RWPE2 (cell line): ENCODE measurements at regions not wholly inside any gene's neighbourhood (a gene's known extent, or its start where the extent isn't known, plus 50 kb on each side); places are given as distances from the start of the nearest gene placed in this dataset.

ENCODE experiments used
- ATAC-seq: fragments of 200-7000 bp; cut with Tn5 transposase; 3 replicates; pipeline ENCODE4 v1.9.1; 2021; ENCODE audit warnings: low read depth
- DNase-seq: peaks from one replicate; pipeline ENCODE4 v3.0.0-alpha.2; 2020; ENCODE audit warnings: low spot score
- H3K27ac ChIP-seq: fragments of 450-650 bp; 2 replicates; pipeline ENCODE4 v1.5.1; 2017; ENCODE audit warnings: mild to moderate bottlenecking; ENCODE audit not compliant: poor library complexity, severe bottlenecking
- H3K27me3 ChIP-seq: fragments of 250-450 bp; sonication (Bioruptor Pico); 2 replicates; pipeline ENCODE4 v1.5.1; 2021; ENCODE audit warnings: mild to moderate bottlenecking, moderate library complexity; ENCODE audit not compliant: insufficient read depth, poor library complexity, severe bottlenecking
- H3K36me3 ChIP-seq: fragments of 250-450 bp; sonication (Bioruptor Pico); 2 replicates; pipeline ENCODE4 v1.5.1; 2020; ENCODE audit warnings: low read depth, mild to moderate bottlenecking, moderate library complexity
- H3K4me1 ChIP-seq: fragments of 250-450 bp; sonication (Bioruptor Pico); 2 replicates; pipeline ENCODE4 v1.5.1; 2021; ENCODE audit warnings: mild to moderate bottlenecking, moderate library complexity; ENCODE audit not compliant: insufficient read depth, poor library complexity, severe bottlenecking
- H3K4me3 ChIP-seq: fragments of 250-450 bp; sonication (Bioruptor Pico); 2 replicates; pipeline ENCODE4 v1.5.1; 2021; ENCODE audit warnings: mild to moderate bottlenecking, moderate library complexity; ENCODE audit not compliant: severe bottlenecking
- H3K9me3 ChIP-seq: fragments of 250-450 bp; sonication (Bioruptor Pico); 2 replicates; pipeline ENCODE4 v1.5.1; 2021; ENCODE audit warnings: mild to moderate bottlenecking, moderate library complexity; ENCODE audit not compliant: severe bottlenecking
- CTCF ChIP-seq: fragments of 450-650 bp; IDR thresholded peaks from one replicate; pipeline ENCODE4 v1.5.1; 2017; ENCODE audit warnings: mild to moderate bottlenecking, moderate library complexity; ENCODE audit not compliant: poor library complexity, severe bottlenecking

- no peaks in the 10 kb centered on the region for H3K4me1 ChIP-seq
- H3K27me3 ChIP-seq = no peaks in the 10 kb centered on the region
- ATAC-seq (no peak), DNase-seq (no peak)
- H3K9me3 ChIP-seq = no peaks in the 10 kb centered on the region
- H3K27ac ChIP-seq = no peak overlapping the region
- no peaks in the 10 kb centered on the region for H3K36me3 ChIP-seq
- H3K4me3 ChIP-seq = no peak overlapping the region
- TF ChIP-seq CTCF = no peak
Measured at GRCh38 chrX:25648790-25649189, 489.4 kb upstream of the MAGEB18 start.

GRCh38 chrX:25650216-25650820, 487.8 kb upstream of the MAGEB18 start:
- Histone ChIP-seq H3K36me3 (no peaks in the 10 kb centered on the region), H3K9me3 (no peaks in the 10 kb centered on the region), H3K27ac (no peak overlapping the region), H3K27me3 (no peaks in the 10 kb centered on the region), H3K4me3 (no peak overlapping the region), H3K4me1 (no peaks in the 10 kb centered on the region)
- ATAC-seq = 0 out of 3 replicates have a peak, but pooled peaks have one; percentile 35
- no peak for TF ChIP-seq CTCF
- DNase-seq = no peak

- no peak for TF ChIP-seq CTCF
- Histone ChIP-seq H3K4me3 (no peak overlapping the region), H3K4me1 (no peaks in the 10 kb centered on the region), H3K9me3 (no peaks in the 10 kb centered on the region), H3K27me3 (no peaks in the 10 kb centered on the region), H3K36me3 (no peaks in the 10 kb centered on the region), H3K27ac (no peak overlapping the region)
- DNase-seq (no peak), ATAC-seq (no peak)
Measured at GRCh38 chrX:25659317-25659716, 478.8 kb upstream of the MAGEB18 start.

- no peaks in the 10 kb centered on the region for H3K9me3 ChIP-seq
- no peak for TF ChIP-seq CTCF
- no peak overlapping the region for H3K4me3 ChIP-seq
- no peaks in the 10 kb centered on the region for H3K4me1 ChIP-seq
- H3K36me3 ChIP-seq = no peaks in the 10 kb centered on the region
- no peak for ATAC-seq
- no peak overlapping the region for H3K27ac ChIP-seq
- DNase-seq = no peak
- no peaks in the 10 kb centered on the region for H3K27me3 ChIP-seq
Measured at GRCh38 chrX:25663701-25664100, 474.4 kb upstream of the MAGEB18 start.

DNA sequence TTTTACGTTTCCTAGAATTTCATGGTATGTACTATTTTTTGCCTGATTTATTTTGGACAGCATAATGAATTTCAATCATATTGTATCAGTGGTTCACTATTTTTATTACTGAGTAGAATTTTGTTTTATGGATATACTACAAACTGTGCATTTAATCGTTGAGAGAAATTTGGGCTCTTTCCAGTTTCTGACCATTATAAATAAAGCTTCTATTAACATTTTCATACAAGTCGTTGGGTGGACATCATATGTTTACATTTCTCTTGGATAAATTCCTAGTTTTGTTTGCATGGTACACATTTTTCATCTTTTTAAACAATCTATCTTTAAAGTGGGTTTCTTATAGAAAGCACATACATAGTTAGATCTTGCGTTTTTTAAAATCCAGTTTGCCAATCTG, 472.7 kb upstream of the MAGEB18 start:
- no peak for ATAC-seq
- H3K27me3 ChIP-seq = no peaks in the 10 kb centered on the region
- no peak overlapping the region for H3K27ac ChIP-seq
- no peaks in the 10 kb centered on the region for H3K36me3 ChIP-seq
- H3K4me1 ChIP-seq = no peaks in the 10 kb centered on the region
- no peak for TF ChIP-seq CTCF
- no peak overlapping the region for H3K4me3 ChIP-seq
- no peak for DNase-seq
- no peaks in the 10 kb centered on the region for H3K9me3 ChIP-seq
